Activated CD4-positive, CD25-positive, alpha-beta regulatory T cell treated with anti-CD3 and anti-CD28 coated beads, Interleukin-2, amount 50 U/mL, for 72 hours (primary cell): ENCODE measurements at regions not wholly inside any gene's neighbourhood (a gene's known extent, or its start where the extent isn't known, plus 50 kb on each side); places are given as distances from the start of the nearest gene placed in this dataset.
A peak's percentile ranks its signal among the peaks of the same experiment; 100 is the strongest.
"Not testable (repeated sequence)": the region's sequence is repeated elsewhere in the genome, so short reads cannot be mapped to it uniquely, and the experiment has no call there.

Experiments used
- DNase-seq: peaks from one replicate; pipeline ENCODE4 v3.0.0; 2021

GRCh38 chr7:148515237-148515636, 75.3 kb upstream of the C7orf33 start:
- DNase-seq: no peak

GRCh38 chr7:148515728-148516695, 74.6 kb upstream of the C7orf33 start:
- DNase-seq: no peak

DNA sequence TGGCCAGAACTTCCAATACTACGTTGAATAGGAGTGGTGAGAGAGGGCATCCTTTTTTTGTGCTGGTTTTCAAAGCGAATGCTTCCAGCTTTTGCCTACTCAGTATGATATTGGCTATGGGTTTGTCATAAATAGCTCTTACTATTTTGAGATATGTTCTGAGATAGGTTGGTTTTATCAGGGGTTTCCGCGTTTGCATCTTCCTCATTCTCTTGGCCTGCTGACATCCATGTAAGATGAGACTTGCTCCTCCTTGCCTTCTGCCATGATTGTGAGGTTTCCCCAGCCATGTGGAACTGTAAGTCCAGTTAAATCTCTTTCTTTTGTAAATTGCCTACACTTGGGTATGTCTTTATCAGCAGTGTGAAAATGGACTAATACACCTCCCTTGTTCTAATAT, 71.2 kb upstream of the C7orf33 start:
- DNase-seq: not testable (repeated sequence)

- DNase-seq: no peak
These were observed 69.3 kb upstream of the C7orf33 start for GRCh38 chr7:148521271-148521670.

DNA sequence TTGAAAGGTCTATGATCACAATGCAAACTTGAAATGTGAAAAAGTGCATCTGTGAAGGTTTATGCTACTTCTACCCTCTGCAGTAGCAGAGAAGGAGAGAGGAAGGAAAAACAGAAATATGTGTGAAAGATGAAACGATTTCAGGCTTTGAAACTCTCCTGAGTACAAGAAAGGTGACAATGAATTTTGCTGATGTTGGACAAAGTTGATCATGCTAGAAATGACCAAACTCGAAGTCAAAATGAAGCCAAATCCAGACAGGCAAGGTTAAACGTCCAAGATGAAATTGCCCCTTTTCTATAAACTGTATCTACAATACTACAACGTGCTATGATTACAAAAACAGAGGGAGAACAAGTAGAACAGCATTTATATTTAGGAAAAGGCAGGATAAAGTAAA, 67.0 kb upstream of the C7orf33 start:
- no peak for DNase-seq

DNA sequence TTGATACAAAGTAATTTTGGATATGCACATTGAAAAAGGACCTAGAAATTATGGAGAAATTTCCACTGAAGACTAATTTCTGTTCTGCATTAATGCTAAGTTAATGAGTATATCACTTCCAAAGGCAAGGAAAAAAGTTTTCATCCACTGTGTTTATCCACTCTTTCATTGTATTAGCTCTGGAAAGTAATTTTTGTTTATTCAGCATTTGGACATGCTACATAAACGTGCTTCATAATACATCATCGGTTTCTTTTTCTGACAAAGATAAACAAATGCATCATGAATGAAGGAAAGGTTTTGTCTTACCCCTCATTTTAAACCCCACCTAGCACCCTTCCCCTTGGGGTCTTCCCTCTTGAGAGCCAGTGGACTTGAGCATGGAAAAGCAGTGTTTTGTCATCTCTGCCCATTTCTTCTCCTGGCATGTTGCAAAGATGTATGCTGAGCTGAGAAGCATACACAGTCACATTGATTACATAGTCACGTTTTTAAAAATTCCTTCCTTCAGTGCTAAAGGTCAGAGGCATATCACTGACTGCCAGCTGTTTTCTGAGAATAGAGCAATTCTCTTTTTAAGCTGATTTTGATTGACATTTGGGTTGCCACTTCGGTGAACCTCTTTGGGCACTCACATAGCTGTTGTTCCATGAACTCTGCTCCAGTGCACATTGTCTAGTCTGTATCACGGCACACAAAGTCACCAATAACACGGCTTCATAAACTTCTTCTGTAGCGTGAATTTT, 65.9 kb upstream of the C7orf33 start:
- DNase-seq: no peak

GRCh38 chr7:148527717-148528168, 62.8 kb upstream of the C7orf33 start:
- DNase-seq: peak; percentile 82

GRCh38 chr7:148535217-148535616, 55.3 kb upstream of the C7orf33 start:
- no peak for DNase-seq

- DNase-seq: no peak
These were observed 53.1 kb upstream of the C7orf33 start for GRCh38 chr7:148537435-148537834.

GRCh38 chr7:148540041-148540738, 50.4 kb upstream of the C7orf33 start:
- no peak for DNase-seq
